Stimulated activated CD4-positive, alpha-beta T cell treated with anti-CD3 and anti-CD28 coated beads, Interleukin-12 subunit alpha, Interleukin-12 subunit beta, amount 100 ng/mL, for 24 hours (primary cell): ENCODE measurements at regions not wholly inside any gene's neighbourhood (a gene's known extent, or its start where the extent isn't known, plus 50 kb on each side); places are given as distances from the start of the nearest gene placed in this dataset.
A peak's percentile ranks its signal among the peaks of the same experiment; 100 is the strongest.

Experiments used
- DNase-seq, 2 experiments: peaks; one replicate each; pipeline ENCODE4 v3.0.0-alpha.2; 2020; ENCODE audit warnings: low read depth in 2 of 2

GRCh38 chr5:68352166-68352565 is 136.6 kb downstream of the PIK3R1 start:
- DNase-seq: no peak

DNA sequence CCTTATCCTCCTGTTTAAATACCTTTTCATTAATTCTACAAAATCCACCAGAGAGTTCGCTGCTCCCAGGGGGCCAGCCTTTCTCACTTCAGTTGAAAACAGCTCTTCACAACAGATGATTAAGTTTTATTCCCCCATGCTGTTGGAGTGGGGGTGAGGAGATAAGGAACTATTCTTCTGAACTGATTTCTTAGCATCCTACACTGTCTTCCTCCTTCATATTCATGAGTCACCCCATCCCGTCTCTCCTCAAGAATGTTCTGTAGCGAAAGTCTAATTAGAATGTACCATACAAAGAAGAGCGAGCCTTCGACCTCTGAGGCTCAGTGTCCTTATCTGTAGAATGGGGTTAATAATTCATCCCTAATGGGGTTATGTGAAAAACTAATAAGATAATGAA is 138.0 kb downstream of the PIK3R1 start:
- no peak for DNase-seq

DNA sequence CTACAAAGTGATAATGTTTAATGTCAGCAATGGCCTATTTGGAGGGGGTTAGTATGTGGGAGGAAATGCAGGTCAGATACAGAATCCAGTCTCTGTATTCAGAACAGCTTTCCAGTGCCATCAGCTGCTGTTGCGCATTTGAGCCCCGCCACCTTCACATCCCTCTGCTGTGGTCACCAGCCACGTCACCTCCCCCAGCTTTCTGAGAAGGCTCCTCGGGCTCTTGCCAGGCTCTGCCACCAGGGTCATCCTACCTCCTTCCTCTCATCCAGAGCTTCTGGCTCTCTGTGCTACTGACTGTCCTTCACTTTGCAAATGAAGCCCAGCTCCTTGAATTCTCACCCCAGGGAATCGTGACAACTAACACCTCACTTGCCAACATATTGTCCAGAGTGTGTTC is 138.8 kb downstream of the PIK3R1 start:
- DNase-seq: no peak

DNA sequence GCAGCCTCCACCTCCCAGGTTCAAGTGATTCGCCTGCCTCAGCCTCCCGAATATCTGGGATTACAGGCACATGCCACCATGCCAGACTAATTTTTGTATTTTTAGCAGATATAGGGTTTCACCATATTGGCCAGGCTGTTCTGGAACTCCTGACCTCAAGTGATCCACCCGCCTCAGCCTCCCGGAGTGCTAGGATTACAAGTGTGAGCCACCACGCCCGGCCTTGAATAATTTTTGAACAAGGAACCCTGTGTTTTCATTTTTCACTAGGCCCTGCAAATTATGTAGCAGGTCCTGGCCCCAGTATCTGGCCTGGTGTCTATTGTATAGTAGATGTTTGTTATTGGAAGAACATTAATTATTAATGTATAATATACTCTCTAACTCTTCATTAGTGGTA is 140.7 kb downstream of the PIK3R1 start:
- DNase-seq: no peak

GRCh38 chr5:68356623-68357022 is 141.1 kb downstream of the PIK3R1 start:
- DNase-seq: no peak

- DNase-seq: no peak
These were observed 144.1 kb downstream of the PIK3R1 start for GRCh38 chr5:68359699-68360098.

GRCh38 chr5:68362331-68362730 is 146.8 kb downstream of the PIK3R1 start:
- DNase-seq: no peak

DNA sequence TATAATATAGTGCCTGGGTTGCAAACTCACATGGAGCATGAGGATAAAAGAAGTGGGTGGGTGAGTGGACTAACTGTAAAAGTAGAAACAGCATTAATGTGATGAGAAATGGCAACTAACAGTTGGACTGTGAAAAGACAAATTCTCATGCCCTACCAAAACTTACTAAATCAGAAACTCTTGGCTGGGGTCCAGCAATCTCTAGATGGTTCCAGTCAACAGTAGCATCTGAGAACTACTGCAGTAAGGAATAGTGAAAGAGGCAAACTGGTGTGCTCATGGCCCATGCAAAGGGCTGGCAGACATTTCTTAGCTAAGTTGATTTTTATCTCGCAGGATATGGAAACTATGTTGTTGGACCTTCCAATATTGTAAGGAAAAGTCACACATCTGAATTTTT is 150.3 kb downstream of the PIK3R1 start:
- no peak for DNase-seq

DNA sequence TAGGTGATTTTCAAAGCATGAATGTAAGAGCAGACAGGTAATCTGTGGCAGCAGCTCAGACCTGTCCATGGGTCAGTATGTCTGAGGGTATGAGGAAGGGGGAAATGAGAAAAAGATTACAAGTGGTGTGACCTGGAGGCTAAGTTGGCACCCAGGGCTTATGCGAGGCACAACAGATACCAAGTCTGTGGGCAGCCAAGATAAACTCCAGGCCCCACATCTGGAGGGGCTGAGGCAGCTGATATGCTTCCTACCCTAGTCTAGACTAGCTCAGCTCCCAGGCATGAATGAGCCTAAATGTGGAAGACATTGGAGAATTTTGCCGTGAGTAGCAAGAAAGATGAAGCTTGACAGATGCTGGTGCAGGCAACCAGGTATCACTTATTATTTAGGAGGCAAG is 151.7 kb downstream of the PIK3R1 start:
- no peak for DNase-seq

GRCh38 chr5:68367717-68368116 is 152.2 kb downstream of the PIK3R1 start:
- no peak for DNase-seq

- DNase-seq: no peak
These were observed 152.9 kb downstream of the PIK3R1 start for GRCh38 chr5:68368311-68369022.

- no peak for DNase-seq
These were observed 153.4 kb downstream of the PIK3R1 start for GRCh38 chr5:68369023-68369359.

DNA sequence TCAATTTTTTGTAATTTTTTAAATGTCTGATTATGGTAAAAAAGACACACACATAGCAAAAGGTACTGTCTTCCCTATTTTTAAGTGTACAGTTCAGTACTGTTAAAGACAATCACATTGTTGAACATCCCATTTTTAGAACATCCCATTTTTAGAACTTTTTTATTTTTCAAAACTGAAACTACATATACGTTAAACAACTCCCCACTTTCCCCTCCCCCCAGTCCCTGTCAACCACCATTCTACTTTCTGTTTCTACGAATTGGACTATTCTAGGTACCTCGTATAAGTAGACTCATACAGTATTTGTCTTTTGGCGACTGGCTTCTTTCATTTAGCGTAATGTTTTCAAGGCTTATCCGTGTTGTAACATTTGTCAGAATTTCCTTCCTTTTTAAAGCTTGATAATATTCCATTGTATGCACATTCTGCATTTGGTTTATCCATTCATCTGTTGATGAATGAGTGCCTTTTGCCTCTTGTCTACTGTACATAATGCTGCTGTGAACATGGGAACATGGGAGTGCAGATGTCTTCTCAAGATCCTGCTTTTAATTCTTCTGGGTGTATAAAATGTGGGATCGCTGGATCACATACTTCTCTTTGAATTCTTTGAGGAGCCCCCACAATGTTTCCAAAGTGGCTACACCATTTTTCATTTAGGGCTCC is 154.0 kb downstream of the PIK3R1 start:
- peak in 1 of 2 experiments; percentile 32 for DNase-seq

- no peak for DNase-seq
These were observed 154.6 kb downstream of the PIK3R1 start for GRCh38 chr5:68370196-68370595.

DNA sequence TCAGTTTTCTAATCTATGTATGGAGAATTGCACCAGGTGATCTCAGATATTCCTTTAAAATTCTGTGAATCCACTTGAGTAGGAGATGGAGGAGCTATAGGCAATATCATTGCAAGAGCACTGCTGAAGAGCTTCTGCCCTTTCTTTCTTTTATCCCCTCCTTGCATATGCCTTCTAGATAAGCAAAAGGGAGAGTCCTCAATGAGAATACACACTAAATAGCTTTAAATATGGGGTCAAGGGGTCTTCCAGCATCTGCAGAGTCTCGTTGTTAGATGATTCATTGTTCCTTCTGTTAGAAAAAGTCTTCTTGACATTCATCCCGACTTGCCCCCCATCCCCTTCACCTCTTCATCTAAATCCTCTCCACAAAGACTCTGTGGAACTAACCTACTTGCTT is 156.1 kb downstream of the PIK3R1 start:
- DNase-seq: no peak

- no peak for DNase-seq
These were observed 156.6 kb downstream of the PIK3R1 start for GRCh38 chr5:68372161-68372560.

DNA sequence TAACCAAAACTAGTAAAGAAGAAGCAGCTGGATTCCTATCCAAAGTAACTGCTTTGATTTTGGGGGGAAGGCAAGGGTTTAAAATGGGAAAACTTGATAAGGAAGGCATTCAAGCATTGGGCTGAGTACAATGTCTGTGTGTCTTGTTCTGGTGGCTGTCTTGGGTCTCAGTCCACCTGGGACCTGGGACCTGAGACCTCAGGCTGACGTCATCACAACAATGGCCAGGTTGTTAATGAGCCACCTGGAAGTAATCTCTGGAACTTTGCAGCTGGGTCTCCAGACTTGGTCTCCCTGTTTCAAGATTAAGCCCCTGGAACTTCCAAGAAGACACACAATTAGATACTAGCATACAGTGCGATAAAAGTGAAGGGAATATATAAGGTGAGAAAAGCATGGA is 157.5 kb downstream of the PIK3R1 start:
- no peak for DNase-seq

- no peak for DNase-seq
These were observed 159.4 kb downstream of the PIK3R1 start for GRCh38 chr5:68374796-68375518.

- DNase-seq: no peak
These were observed 160.0 kb downstream of the PIK3R1 start for GRCh38 chr5:68375540-68375939.

DNA sequence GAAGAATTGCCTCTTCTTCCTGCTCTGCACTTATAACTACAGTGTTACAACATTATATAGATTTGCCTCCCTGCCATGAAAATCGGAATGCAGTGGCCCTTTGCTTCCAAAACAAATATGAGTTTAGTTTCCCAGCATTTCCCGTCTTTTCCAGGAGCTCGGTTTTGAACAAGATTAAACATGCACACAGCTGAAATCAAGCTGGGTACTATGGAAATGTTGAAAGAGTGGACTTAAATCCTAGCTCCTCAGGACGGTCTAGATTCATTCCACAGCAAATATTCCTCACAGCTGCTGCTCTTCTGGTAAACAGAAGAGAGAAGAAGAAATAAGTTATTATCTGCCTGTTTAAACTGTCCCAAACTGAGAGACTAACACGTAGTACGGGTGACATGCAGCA is 161.4 kb downstream of the PIK3R1 start:
- DNase-seq: no peak

- DNase-seq: no peak
These were observed 162.2 kb downstream of the PIK3R1 start for GRCh38 chr5:68377733-68378132.

DNA sequence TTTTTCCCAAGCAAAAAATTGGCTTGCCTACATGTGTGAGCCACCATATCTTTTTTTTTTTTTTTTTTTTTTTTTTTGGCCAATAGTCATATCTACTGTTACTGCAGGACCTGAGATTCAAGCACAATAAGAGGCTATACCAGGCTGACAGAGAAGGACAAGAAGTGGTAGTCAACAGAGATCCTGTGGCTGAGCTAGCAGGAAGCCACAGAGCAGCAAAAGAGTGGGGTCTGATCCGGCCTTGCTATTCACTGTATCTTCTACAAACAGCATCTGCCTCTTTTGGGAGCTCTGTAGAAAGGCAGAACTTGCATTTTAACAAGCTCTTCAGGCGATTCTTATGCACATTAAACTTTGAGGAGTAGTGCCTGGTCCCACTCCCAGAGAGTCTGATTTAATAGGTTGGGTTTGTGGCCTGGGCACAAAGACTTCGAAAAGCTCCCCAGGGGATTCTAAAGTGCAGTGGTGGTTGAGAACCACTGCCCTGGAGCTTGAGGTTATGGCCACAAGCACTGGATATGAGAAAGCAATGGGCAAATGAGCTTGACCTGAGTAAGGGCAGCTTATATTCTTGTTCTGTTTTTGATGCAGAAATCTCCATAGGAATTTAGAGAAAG is 162.8 kb downstream of the PIK3R1 start:
- DNase-seq: no peak
